ENCODE measurements at regions not wholly inside any gene's neighbourhood (a gene's known extent, or its start where the extent isn't known, plus 50 kb on each side); places are given as distances from the start of the nearest gene placed in this dataset.

- Histone ChIP-seq H3K9me3 (ENCODE audit: low read length) (peaks cover 5% of the 10 kb centered on the region; the same call in 1 of the 2 replicates), H3K79me2 (ENCODE audit: insufficient read depth, low read length) (no peaks in the 10 kb centered on the region), H3K4me1 (ENCODE audit: insufficient read depth, low read length) (peaks cover 5% of the 10 kb centered on the region; the same call in 1 of the 2 replicates), H3K9ac (ENCODE audit: insufficient read depth, low read depth, low read length) (no peak overlapping the region), H3K4me2 (ENCODE audit: low read depth, low read length) (no peak overlapping the region), H3K27me3 (ENCODE audit: control insufficient read depth in 1 of 2, insufficient read depth in 2 of 2, low read length in 2 of 2) (no peaks in the 10 kb centered on the region), H3K4me3 (replicated peaks in 1 of 3; ENCODE audit: insufficient read depth in 1 of 3, low read depth in 2 of 3, low read length in 3 of 3) (no peak overlapping the region), H4K20me1 (ENCODE audit: insufficient read depth, low read length) (no peaks in the 10 kb centered on the region), H3K36me3 (replicated peaks in 1 of 2; ENCODE audit: control insufficient read depth in 1 of 2, insufficient read depth in 2 of 2, low read length in 2 of 2) (no peaks in the 10 kb centered on the region), H2AFZ (ENCODE audit: low read length) (no peak overlapping the region), H3K27ac (ENCODE audit: extremely low read length, insufficient read depth, low read length) (no peak overlapping the region)
- no peak for FAIRE-seq
- intact Hi-C loops (cut with micrococcal nuclease; ENCODE audit: unreplicated experiment): no loop called here
- POLR2A ChIA-PET: no interaction called here
- in situ Hi-C loops (cut with HindIII; ENCODE audit: extremely low pct_ligation_motif_present, low pct_unique_long_range_greater_than_20kb): no loop called here
- CTCF ChIA-PET (ENCODE audit: low intra/inter-chr PET ratio, low total read pairs): no interaction called here
- no TSS peak for BruUV-seq (replicated peaks)
- DNase-seq (ENCODE audit: low spot score): no peak
- WGBS (ENCODE audit: low lambda C conversion rate): 8% methylated on average over 2 of the region's 2 CpGs
- no peak for ATAC-seq
- TF ChIP-seq SNAPC2 (CRISPR knock-in tag; IDR thresholded peaks at IDR 0.05): no peak
- TF ChIP-seq NR2C2 (CRISPR knock-in tag; IDR thresholded peaks at IDR 0.05; ENCODE audit: borderline replicate concordance): no peak
- TF ChIP-seq ZNF589 (CRISPR knock-in tag; conservative IDR thresholded peaks at IDR 0.05): no peak
- TF ChIP-seq PHB2 (IDR thresholded peaks at IDR 0.05; ENCODE audit: partially characterized antibody): no peak
- TF ChIP-seq BCL6 (CRISPR knock-in tag; IDR thresholded peaks at IDR 0.05): no peak
- TF ChIP-seq ZNF574 (CRISPR knock-in tag; IDR thresholded peaks at IDR 0.05): no peak
- no peak for TF ChIP-seq ZNF704 (CRISPR knock-in tag; IDR thresholded peaks at IDR 0.05; ENCODE audit: borderline replicate concordance)
- no peak for TF ChIP-seq SKI (IDR thresholded peaks at IDR 0.05; ENCODE audit: partially characterized antibody)
- no peak for TF ChIP-seq POLR2G (IDR thresholded peaks at IDR 0.05; ENCODE audit: low read depth, low read length)
- TF ChIP-seq ZNF878 (CRISPR knock-in tag; IDR thresholded peaks at IDR 0.05): no peak
- TF ChIP-seq, protein P1, sequence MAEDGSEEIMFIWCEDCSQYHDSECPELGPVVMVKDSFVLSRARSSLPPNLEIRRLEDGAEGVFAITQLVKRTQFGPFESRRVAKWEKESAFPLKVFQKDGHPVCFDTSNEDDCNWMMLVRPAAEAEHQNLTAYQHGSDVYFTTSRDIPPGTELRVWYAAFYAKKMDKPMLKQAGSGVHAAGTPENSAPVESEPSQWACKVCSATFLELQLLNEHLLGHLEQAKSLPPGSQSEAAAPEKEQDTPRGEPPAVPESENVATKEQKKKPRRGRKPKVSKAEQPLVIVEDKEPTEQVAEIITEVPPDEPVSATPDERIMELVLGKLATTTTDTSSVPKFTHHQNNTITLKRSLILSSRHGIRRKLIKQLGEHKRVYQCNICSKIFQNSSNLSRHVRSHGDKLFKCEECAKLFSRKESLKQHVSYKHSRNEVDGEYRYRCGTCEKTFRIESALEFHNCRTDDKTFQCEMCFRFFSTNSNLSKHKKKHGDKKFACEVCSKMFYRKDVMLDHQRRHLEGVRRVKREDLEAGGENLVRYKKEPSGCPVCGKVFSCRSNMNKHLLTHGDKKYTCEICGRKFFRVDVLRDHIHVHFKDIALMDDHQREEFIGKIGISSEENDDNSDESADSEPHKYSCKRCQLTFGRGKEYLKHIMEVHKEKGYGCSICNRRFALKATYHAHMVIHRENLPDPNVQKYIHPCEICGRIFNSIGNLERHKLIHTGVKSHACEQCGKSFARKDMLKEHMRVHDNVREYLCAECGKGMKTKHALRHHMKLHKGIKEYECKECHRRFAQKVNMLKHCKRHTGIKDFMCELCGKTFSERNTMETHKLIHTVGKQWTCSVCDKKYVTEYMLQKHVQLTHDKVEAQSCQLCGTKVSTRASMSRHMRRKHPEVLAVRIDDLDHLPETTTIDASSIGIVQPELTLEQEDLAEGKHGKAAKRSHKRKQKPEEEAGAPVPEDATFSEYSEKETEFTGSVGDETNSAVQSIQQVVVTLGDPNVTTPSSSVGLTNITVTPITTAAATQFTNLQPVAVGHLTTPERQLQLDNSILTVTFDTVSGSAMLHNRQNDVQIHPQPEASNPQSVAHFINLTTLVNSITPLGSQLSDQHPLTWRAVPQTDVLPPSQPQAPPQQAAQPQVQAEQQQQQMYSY (CRISPR knock-in tag; IDR thresholded peaks at IDR 0.05): no peak
- no peak for TF ChIP-seq TBX3 (IDR thresholded peaks at IDR 0.05; ENCODE audit: borderline replicate concordance)
- TF ChIP-seq ZNF609 (CRISPR knock-in tag; IDR thresholded peaks at IDR 0.05; ENCODE audit: borderline replicate concordance): no peak
These were observed 363.2 kb downstream of the REEP3 start for GRCh38 chr10:63884426-63884825.

Measured in HepG2 (cell line).